GM12872 (cell line): ENCODE measurements at regions not wholly inside any gene's neighbourhood (a gene's known extent, or its start where the extent isn't known, plus 50 kb on each side); places are given as distances from the start of the nearest gene placed in this dataset.
A peak's percentile ranks its signal among the peaks of the same experiment; 100 is the strongest.

Experiments used
- CTCF ChIP-seq: IDR thresholded peaks from 3 replicates; pipeline ENCODE4 v1.5.1; 2011; ENCODE audit warnings: low read depth, mild to moderate bottlenecking, low read length, moderate library complexity; ENCODE audit not compliant: insufficient read depth

- no peak for TF ChIP-seq CTCF
Observed at GRCh38 chr10:30540276-30540675, 89.3 kb downstream of the LYZL2 start.

GRCh38 chr10:30538086-30538485, 91.5 kb downstream of the LYZL2 start:
- TF ChIP-seq CTCF = no peak

- TF ChIP-seq CTCF = no peak
Observed at GRCh38 chr10:30537586-30537985, 92.0 kb downstream of the LYZL2 start.

GRCh38 chr10:30536578-30536977, 93.0 kb downstream of the LYZL2 start:
- TF ChIP-seq CTCF = no peak

- TF ChIP-seq CTCF = no peak
Observed at GRCh38 chr10:30535677-30536076, 93.9 kb downstream of the LYZL2 start.

GRCh38 chr10:30534465-30535144, 94.9 kb downstream of the LYZL2 start:
- TF ChIP-seq CTCF = peak; percentile 83

- TF ChIP-seq CTCF = no peak
Observed at GRCh38 chr10:30531751-30532530, 97.6 kb downstream of the LYZL2 start.
